NCI-H345 treated with DMSO at 0.1 percent for 48 hours (cell line): ENCODE measurements at regions not wholly inside any gene's neighbourhood (a gene's known extent, or its start where the extent isn't known, plus 50 kb on each side); places are given as distances from the start of the nearest gene placed in this dataset.

Source experiments
- DNase-seq: peaks from one replicate; lab custom pipeline; 2025; ENCODE audit not compliant: unreplicated experiment; lab: John Stamatoyannopoulos, UW

DNA sequence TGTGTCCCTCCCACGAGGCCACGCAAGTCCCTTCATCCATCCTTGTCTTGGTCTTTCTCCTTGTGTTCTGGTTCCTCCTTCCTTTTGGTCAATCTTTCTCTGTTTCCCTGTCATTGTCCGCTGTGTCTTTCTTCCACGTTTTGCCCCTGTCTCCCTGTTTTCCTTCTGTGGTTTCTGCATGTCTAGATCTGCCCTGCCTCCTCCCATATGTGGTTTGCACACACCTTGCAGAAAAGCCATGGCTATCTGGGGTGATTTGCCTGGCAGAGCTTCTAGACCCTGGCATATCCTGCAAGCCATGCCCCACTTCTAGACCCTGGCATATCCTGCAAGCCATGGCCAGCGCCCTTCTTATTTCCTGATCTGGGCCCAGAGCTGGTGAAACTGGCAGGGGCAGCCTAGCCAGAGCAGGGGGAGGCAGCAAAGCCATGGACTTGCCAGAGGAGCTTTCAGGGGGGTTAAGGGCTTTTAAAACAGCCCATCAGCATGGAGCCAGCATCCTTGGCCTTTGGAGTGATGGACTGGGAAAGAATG lies 131.6 kb upstream of the NECTIN1 start:
- no peak for DNase-seq

- DNase-seq = no peak
These were observed 130.7 kb upstream of the NECTIN1 start for GRCh38 chr11:119859684-119860083.

DNA sequence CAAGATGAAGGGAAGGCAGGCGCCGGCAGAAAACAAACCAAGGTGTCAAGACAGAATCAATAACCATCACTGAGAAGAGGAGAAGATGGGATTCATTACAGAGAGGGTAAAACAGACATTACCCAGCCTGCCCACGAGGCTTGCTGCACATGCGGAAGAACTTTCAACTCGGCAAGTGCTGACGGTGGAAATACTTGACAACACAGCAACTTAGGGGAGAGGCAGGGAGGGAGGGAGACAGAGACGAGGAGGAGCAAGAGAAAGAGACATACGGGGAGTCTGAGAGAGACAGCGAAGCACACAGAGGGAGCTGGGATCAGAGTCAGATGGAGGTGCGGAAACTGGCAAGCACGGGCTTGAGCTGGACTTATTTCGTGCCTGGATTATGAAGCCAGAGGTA lies 129.3 kb upstream of the NECTIN1 start:
- no peak for DNase-seq

DNA sequence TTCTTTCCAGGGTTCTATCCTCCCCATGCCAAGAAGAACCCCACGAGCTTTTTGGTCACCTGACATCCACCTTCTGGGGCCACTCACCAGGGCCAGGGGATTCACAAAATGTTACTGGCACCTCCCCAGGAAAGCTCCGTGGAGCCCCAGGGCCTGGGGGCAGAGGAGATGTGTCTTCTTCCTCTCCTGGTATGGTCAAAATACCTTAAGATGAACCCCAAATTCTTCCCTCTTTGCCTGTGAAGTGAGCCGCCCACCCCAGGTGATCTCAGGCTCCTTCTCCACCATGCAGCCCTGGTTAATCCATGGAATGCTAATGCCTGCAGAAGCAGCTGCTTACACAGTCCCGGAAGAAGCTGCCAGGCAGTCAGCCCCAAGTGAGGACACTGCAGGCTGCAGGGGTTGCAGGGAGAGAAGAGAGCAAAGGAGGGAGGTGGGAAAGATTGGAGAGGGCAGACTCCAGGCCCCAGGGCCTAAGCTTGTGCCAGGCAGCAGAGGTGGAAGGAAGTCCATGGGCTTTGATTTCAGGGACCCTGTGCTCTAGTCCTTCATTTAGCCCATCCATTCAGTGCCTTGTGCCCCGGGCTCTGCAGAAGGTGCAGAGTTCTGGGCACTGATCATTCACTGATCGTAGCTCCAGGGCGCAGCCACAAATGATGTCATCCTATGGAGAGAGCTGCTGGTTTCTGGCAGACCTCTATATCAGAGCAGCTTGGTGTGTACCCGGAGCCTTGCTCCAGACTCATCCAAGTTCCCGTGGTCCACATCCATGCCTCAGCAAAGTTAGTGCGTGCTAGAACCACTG lies 127.9 kb upstream of the NECTIN1 start:
- no peak for DNase-seq

- DNase-seq = no peak
These were observed 126.1 kb upstream of the NECTIN1 start for GRCh38 chr11:119855066-119855465.

DNA sequence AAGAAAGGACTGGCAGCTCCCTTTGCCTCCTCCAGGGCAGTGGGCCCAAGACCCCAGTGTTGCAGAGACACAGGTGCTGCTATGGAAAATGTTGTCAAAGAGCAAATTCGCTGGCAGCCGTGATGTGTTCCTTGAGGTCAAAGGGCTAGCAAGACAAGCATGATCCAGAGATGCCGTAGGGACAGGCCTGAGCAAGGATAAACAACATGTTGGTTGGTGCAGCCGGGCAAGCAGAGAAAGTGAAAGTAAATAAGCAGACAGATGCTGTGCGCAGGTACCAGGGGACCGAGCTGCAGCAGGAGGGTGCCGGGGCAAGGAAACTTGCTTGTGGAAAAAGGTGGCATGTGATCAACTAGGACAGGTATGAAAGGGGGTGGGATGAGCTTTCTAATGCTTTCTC lies 125.5 kb upstream of the NECTIN1 start:
- DNase-seq = no peak

GRCh38 chr11:119853581-119854360 lies 124.8 kb upstream of the NECTIN1 start:
- no peak for DNase-seq

DNA sequence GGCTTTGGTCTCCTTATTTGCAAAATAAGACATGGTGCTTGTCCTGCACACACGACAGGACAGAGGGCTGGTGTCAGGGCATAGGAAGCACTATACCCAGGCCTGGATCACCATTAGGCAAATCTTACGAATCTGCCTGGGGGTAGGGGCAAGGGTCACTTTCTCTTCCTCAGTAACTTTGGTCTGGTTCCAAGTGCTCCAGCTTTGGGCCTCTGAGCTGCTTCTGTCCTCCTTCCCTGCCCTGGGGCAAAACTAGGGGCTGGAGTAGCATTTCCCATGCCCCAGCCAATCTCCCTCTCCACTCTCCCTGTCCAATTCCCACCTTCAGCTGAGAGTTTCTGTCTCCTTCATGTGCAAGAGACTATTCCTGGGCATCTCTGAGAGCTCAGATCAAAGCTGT lies 123.7 kb upstream of the NECTIN1 start:
- DNase-seq = no peak

DNA sequence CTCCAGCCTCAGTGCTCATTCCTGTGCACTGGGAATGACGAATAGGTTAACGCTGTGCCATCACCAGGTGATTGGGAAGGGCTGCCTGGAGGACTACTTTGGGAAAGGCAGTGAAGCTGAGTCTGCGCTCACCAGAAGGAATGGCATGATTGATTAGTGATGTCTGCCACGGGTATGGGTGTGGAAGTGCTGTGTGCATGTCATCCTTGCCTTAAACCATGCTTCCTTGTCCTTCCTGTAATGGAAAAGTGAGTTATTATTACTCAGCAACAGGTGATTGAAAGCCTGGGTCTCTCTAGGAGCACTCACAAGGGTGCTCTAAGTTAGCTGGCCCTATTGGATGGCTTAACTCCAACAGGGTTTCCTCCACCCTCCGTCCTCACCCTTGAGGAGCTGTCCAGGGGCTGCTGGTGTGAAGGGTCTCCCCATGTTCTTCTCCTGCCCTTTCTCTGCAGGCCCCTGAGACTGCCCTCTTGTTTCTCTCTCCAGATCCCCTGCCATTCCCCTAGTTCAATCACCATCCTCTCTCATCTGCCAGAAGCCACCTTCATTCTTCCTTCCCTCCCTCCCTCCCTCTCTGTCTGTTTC lies 121.9 kb upstream of the NECTIN1 start:
- no peak for DNase-seq

- no peak for DNase-seq
These were observed 120.9 kb upstream of the NECTIN1 start for GRCh38 chr11:119849872-119850271.

GRCh38 chr11:119847853-119848252 lies 118.9 kb upstream of the NECTIN1 start:
- no peak for DNase-seq

GRCh38 chr11:119846374-119846773 lies 117.4 kb upstream of the NECTIN1 start:
- no peak for DNase-seq

DNA sequence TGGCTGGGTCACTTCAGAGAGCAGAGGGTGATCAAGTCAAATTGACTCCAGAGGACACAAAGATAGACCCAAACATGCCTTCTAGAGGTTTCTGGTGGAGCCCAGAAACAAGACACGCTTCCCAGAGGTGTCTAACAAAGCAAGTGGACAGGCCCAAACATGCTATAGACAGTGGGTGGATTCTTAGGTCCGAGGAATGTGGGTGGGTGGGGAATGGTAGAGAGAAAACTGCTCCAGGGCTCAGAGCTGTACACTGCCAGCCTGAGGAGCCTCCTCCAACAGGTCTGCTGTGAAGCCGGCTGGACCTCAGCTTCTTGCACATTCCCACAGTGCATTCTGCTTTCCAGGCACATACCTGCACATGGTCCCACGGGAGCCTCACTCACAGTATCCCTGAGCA lies 116.8 kb upstream of the NECTIN1 start:
- DNase-seq = no peak

GRCh38 chr11:119845305-119845704 lies 116.3 kb upstream of the NECTIN1 start:
- no peak for DNase-seq

GRCh38 chr11:119844808-119845207 lies 115.8 kb upstream of the NECTIN1 start:
- DNase-seq = no peak

DNA sequence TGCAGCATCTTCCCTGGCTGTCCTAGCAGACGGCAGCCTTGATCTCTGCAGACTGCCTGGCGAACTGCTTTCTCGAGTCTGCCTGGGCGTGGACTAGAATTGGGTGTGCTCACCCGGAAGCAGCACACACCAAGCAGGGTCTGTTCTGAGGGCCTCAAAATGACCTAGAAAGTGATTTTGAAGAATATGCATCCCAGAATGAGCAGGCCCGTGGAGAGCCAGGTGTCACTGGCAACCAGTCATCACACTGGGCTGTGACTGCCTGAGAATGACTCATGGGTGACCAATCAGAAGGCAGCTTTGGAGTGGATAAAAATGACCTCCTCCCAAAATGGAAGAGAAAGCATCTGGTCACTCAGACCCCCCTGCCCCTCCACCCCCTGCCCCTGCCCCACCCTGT lies 114.9 kb upstream of the NECTIN1 start:
- DNase-seq = no peak

DNA sequence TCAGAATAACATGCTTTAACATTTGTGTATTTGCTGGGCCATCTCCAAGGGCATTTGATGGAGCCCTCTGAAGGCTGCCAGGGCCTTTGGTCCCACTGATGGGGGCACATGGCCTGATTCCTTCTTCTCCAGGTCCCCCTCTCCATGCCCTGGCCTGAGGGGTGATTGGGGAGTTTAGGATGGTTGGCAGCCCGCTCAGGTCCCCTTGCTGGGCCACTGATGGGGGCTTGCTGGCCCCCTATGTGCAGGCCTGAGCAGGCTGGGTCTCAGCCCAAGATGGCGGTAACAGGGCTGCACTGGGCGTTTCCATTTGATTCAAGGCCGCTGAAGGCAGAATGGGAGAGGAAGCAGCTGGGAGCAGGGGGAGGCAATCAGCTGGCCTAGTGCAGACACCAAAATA lies 113.7 kb upstream of the NECTIN1 start:
- DNase-seq = no peak

DNA sequence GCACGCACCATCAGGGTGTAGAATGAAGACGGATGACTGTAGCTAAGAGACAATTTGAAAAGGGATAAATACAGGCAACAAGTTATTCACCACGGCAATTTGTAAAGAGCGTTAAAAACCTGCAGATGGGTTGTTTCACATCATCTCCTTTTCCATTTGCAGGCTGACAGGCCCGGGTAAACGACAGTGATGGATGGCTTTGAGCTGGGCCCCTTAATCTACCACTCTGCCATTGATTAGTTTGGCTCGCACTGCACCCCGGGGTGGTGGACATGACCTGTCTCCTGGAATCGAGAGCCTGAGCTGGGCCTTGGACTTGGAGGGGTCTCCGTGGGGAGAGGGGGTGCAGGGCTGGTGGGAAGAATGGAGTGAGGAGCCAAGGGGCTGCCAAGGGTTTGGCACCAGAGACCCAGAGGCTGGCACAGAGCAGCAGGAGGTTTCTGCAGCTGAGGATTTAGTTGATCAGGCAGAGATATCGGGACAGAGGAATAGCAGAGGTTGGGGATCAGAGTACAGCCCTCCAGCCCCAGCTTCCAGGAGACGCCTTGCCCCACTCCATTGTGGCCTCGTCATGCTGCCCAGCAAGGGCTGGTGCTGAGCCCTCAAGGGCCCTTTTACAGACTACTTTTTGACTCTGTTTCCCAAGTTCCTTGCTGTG lies 110.6 kb upstream of the NECTIN1 start:
- no peak for DNase-seq

- DNase-seq = no peak
These were observed 106.8 kb upstream of the NECTIN1 start for GRCh38 chr11:119835753-119836152.

- no peak for DNase-seq
These were observed 103.4 kb upstream of the NECTIN1 start for GRCh38 chr11:119832202-119832935.

GRCh38 chr11:119831011-119831410 lies 102.0 kb upstream of the NECTIN1 start:
- no peak for DNase-seq
